Astrocyte (in vitro differentiated cells and primary cell): ENCODE measurements at regions not wholly inside any gene's neighbourhood (a gene's known extent, or its start where the extent isn't known, plus 50 kb on each side); places are given as distances from the start of the nearest gene placed in this dataset.

Experiments used
- CTCF ChIP-seq: IDR thresholded peaks from 2 replicates; pipeline ENCODE4 v1.5.1; 2011; ENCODE audit warnings: low read depth, mild to moderate bottlenecking, inconsistent platforms, low read length, moderate library complexity; ENCODE audit not compliant: insufficient read depth
- EZH2 ChIP-seq: IDR thresholded peaks from 2 replicates; pipeline ENCODE4 v1.6.1; 2012; ENCODE audit warnings: mild to moderate bottlenecking, low read length, inconsistent platforms; ENCODE audit not compliant: insufficient read depth

GRCh38 chr2:143916781-143917180 lies 603.1 kb downstream of the ZEB2 start:
- TF ChIP-seq CTCF (no peak), EZH2 (no peak)
